ENCODE measurements at regions not wholly inside any gene's neighbourhood (a gene's known extent, or its start where the extent isn't known, plus 50 kb on each side); places are given as distances from the start of the nearest gene placed in this dataset.

DNA sequence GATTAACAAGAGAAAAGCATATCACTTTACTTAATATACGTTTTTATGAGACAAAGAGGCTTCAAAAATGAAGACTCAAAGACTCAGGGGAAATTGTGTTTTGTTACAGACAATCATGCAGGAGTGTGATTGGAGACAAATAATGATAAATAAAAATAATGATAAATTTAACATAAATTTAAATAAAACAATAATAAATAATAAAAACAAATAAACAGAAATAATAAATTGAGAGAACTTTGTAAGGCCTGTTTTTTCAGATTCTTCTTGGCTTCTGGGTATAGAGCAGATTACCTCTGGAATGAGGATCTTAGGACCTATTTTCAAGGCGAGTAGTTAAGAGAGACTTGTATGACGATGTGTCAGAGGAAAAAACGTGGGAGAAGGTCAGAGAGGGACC lies 271.4 kb upstream of the POT1 start:
- TF ChIP-seq, protein P1, sequence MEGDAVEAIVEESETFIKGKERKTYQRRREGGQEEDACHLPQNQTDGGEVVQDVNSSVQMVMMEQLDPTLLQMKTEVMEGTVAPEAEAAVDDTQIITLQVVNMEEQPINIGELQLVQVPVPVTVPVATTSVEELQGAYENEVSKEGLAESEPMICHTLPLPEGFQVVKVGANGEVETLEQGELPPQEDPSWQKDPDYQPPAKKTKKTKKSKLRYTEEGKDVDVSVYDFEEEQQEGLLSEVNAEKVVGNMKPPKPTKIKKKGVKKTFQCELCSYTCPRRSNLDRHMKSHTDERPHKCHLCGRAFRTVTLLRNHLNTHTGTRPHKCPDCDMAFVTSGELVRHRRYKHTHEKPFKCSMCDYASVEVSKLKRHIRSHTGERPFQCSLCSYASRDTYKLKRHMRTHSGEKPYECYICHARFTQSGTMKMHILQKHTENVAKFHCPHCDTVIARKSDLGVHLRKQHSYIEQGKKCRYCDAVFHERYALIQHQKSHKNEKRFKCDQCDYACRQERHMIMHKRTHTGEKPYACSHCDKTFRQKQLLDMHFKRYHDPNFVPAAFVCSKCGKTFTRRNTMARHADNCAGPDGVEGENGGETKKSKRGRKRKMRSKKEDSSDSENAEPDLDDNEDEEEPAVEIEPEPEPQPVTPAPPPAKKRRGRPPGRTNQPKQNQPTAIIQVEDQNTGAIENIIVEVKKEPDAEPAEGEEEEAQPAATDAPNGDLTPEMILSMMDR (IDR thresholded peaks at IDR 0.05 in 4 of 5, conservative IDR thresholded peaks at IDR 0.05 in 1 of 5), result no peak
- no peak for TF ChIP-seq POLR2A (IDR thresholded peaks at IDR 0.05)

All from gastrocnemius medialis (tissue), 4 donors.